Chondrocyte (in vitro differentiated cells): ENCODE measurements at regions not wholly inside any gene's neighbourhood (a gene's known extent, or its start where the extent isn't known, plus 50 kb on each side); places are given as distances from the start of the nearest gene placed in this dataset.
"Not testable (repeated sequence)": the region's sequence is repeated elsewhere in the genome, so short reads cannot be mapped to it uniquely, and the experiment has no call there.

Source experiments
- DNase-seq: peaks from one replicate; pipeline ENCODE4 v3.0.0; 2021; ENCODE audit warnings: mixed read lengths, low spot score
- H3K27ac Mint-ChIP-seq: one replicate; pipeline ENCODE4 v1.8.0; 2021; ENCODE audit warnings: mild to moderate bottlenecking, moderate library complexity, mixed read lengths; ENCODE audit not compliant: unreplicated experiment
- H3K27me3 Mint-ChIP-seq: 2 replicates; pipeline ENCODE4 v1.8.0; 2021; ENCODE audit warnings: low read depth, mixed read lengths
- H3K36me3 Mint-ChIP-seq: 2 replicates; pipeline ENCODE4 v1.8.0; 2021; ENCODE audit warnings: low read depth, mixed read lengths
- H3K4me1 Mint-ChIP-seq: 2 replicates; pipeline ENCODE4 v1.8.0; 2021; ENCODE audit warnings: low read depth, mild to moderate bottlenecking, mixed read lengths
- H3K4me3 Mint-ChIP-seq: one replicate; pipeline ENCODE4 v1.8.0; 2021; ENCODE audit warnings: mild to moderate bottlenecking, moderate library complexity, mixed read lengths; ENCODE audit not compliant: unreplicated experiment
- H3K9me3 Mint-ChIP-seq: 2 replicates; pipeline ENCODE4 v1.8.0; 2021; ENCODE audit warnings: low read depth, mixed read lengths
- TF ChIP-seq, protein P1 (sequence below): fragments of 200-600 bp; sonication (generic); IDR thresholded peaks from 2 replicates; pipeline ENCODE4 v1.5.0; 2021; ENCODE audit warnings: antibody characterized with exemption, mild to moderate bottlenecking, moderate library complexity

DNA sequence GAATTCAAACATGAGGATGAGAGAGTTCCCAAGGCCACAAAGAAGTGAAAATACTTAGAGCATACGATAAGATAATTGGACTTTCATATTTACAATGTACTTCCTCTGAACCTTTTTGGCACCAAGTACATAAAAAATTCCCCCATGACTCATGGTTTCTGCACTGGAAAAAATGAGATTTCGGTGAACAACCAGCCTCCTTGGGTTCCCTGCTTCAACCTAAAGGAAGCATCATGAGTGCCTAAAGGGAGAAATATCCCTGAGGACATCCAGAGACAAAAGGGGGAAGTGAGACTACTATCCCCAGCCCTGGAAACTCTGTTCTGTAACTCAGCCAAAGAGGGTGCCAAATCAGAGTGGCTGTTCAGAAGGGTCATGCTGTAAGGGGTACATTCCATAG lies 562.7 kb upstream of the SLC39A10 start:
- Mint-ChIP-seq H3K9me3 (no peaks in the 10 kb centered on the region), H3K4me3 (no peak overlapping the region), H3K36me3 (no peaks in the 10 kb centered on the region), H3K4me1 (no peaks in the 10 kb centered on the region), H3K27ac (no peak overlapping the region), H3K27me3 (peaks cover 3% of the 10 kb centered on the region)
- TF ChIP-seq, protein P1, sequence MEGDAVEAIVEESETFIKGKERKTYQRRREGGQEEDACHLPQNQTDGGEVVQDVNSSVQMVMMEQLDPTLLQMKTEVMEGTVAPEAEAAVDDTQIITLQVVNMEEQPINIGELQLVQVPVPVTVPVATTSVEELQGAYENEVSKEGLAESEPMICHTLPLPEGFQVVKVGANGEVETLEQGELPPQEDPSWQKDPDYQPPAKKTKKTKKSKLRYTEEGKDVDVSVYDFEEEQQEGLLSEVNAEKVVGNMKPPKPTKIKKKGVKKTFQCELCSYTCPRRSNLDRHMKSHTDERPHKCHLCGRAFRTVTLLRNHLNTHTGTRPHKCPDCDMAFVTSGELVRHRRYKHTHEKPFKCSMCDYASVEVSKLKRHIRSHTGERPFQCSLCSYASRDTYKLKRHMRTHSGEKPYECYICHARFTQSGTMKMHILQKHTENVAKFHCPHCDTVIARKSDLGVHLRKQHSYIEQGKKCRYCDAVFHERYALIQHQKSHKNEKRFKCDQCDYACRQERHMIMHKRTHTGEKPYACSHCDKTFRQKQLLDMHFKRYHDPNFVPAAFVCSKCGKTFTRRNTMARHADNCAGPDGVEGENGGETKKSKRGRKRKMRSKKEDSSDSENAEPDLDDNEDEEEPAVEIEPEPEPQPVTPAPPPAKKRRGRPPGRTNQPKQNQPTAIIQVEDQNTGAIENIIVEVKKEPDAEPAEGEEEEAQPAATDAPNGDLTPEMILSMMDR = no peak
- DNase-seq = no peak

DNA sequence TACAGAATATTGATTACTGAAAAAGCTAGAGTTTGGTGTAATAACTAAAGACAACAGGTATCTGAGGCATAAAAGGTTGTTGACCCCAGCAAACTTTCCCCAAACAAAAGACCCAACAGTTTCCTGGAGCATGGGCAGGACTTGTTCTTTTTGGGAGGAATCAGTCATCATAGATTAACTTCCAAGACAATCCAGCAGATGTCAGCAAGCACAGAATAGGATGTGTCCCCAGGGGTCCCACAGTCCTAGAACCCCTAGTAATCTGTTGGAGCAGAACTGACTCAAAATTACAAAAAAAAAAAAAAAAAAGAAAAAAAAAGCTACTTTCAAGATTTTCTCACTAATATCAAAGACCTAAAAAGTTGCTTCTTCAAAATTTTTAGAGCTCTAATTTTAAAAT lies 564.7 kb upstream of the SLC39A10 start:
- TF ChIP-seq, protein P1 = peak; percentile 42
- H3K36me3 Mint-ChIP-seq = no peaks in the 10 kb centered on the region
- DNase-seq = no peak
- H3K4me3 Mint-ChIP-seq = no peak overlapping the region
- H3K27ac Mint-ChIP-seq = no peak overlapping the region
- peaks cover 3% of the 10 kb centered on the region for H3K27me3 Mint-ChIP-seq
- no peaks in the 10 kb centered on the region for H3K4me1 Mint-ChIP-seq
- peaks cover 2% of the 10 kb centered on the region for H3K9me3 Mint-ChIP-seq

DNA sequence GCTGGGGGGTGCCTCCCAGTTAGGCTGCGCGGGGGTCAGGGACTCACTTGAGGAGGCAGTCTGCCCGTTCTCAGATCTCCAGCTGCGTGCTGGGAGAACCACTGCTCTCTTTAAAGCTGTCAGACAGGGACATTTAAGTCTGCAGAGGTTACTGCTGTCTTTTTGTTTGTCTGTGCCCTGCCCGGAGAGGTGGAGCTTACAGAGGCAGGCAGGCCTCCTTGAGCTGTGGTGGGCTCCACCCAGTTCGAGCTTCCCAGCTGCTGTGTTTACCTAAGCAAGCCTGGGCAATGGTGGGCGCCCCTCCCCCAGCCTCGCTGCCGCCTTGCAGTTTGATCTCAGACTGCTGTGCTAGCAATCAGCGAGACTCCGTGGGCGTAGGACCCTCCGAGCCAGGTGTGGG lies 584.2 kb upstream of the SLC39A10 start:
- H3K27me3 Mint-ChIP-seq, H3K27ac Mint-ChIP-seq, H3K4me1 Mint-ChIP-seq, DNase-seq, H3K4me3 Mint-ChIP-seq, H3K36me3 Mint-ChIP-seq: not testable (repeated sequence)
- peaks cover 10% of the 10 kb centered on the region for H3K9me3 Mint-ChIP-seq

DNA sequence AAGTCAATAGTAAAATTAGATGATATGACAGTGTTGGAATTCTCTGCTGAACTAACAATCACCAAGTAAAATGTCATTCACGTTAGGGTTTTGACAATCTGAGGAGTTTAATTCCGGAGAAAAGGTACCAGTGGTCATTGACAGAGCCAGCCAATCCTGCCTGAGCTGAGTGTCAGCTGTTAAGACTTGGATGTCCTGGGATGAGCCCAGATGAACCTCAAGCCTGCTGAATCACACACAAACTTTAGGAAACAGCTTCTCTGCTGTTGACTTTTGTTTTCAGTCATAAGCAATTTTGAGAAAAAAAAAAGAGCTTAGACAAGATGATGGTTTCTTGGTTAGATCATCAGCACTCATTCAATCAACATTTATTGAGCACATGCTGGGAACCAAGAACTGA lies 600.0 kb upstream of the SLC39A10 start:
- Mint-ChIP-seq H3K4me1 (no peaks in the 10 kb centered on the region), H3K36me3 (no peaks in the 10 kb centered on the region), H3K27ac (no peak overlapping the region), H3K27me3 (peaks cover 2% of the 10 kb centered on the region), H3K4me3 (no peak overlapping the region), H3K9me3 (no peaks in the 10 kb centered on the region)
- no peak for DNase-seq
- TF ChIP-seq, protein P1 = no peak

DNA sequence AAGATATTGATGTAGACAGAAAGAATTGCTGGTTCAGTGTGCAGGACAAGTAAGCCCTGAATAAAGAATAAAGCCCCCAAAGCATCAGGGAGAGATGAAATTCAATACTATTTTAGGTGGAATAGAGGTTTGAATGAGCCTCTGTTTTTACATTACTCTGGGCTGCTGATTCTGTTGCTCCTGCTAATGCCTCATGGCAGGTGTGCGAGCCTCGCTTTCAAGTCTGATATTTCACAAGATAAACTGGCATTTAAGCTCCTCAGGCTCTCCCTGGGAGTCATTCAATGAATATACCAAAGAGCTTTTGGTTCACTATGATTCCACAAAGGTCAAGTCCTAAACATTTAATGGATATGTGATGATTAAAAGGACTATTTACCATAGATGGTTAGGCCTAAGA lies 601.0 kb upstream of the SLC39A10 start:
- H3K27ac Mint-ChIP-seq = no peak overlapping the region
- H3K27me3 Mint-ChIP-seq = peaks cover 2% of the 10 kb centered on the region
- H3K4me1 Mint-ChIP-seq = no peaks in the 10 kb centered on the region
- no peak for DNase-seq
- H3K4me3 Mint-ChIP-seq = no peak overlapping the region
- H3K9me3 Mint-ChIP-seq = no peaks in the 10 kb centered on the region
- TF ChIP-seq, protein P1 = no peak
- no peaks in the 10 kb centered on the region for H3K36me3 Mint-ChIP-seq

DNA sequence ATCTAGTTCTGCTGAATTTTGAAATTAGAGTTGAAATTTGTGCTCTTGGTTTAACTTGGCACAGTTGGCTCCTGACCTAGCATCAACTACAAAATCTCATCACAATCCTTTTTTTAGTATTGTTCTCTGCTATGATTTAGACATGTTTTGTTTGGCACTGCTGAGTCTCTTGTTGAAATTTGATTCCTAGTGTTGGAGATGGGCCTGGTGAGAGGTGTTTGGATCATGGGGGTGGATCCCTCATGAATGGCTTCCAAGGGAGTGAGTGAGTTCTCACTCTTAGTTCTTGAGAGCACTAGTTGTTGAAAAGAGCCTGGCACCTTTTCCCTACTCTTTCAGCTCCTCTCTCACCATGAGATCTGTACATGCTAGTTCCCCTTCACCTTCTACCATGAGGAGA lies 605.6 kb upstream of the SLC39A10 start:
- H3K27me3 Mint-ChIP-seq = peaks cover 4% of the 10 kb centered on the region
- no peak for DNase-seq
- no peaks in the 10 kb centered on the region for H3K4me1 Mint-ChIP-seq
- H3K4me3 Mint-ChIP-seq = no peak overlapping the region
- no peaks in the 10 kb centered on the region for H3K9me3 Mint-ChIP-seq
- no peak overlapping the region for H3K27ac Mint-ChIP-seq
- TF ChIP-seq, protein P1 = no peak
- no peaks in the 10 kb centered on the region for H3K36me3 Mint-ChIP-seq
